ENCODE measurements at regions not wholly inside any gene's neighbourhood (a gene's known extent, or its start where the extent isn't known, plus 50 kb on each side); places are given as distances from the start of the nearest gene placed in this dataset.

DNA sequence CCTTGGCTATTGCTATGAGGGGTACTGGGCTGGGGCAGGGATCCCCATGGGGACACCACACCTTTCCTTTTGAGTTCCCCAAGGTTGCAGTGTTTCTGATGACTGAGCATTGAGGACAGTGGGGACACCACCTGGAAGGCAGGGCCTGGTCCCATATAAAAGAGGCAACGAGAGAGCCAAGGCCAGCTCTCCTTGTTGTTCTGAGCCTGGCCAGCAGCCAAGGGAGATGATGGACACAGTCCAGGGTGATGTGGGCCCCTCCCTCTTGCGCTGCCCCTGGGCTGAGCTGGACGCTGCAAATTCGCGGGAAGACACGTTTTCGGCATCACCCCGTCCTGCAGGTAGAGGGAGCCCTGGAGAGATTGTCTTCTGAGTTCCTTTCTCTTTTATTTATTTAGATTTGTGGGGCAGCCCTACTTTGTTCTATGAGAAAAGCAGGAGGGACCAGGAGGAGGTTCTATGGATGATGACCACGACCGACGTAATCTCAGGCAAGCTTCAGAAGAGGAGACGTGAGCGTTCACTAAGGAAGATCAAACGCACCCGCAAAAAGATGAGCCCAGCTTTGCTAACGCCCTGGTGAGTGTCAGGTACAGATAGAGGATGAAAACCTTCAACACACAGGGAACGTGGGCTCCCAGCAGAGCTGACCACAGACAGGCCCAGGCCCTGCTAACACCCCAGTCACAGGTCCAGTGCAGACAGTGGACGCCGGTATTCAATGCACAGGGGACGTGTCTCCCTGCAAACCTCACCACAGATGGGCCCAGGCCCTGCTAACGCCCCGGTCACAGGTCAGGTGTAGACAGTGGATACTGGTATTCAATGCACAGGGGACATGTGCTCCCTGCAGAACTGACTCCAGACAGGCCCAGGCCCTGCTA lies 97.4 kb downstream of the SHOX start:
- no peak for DNase-seq

DNA sequence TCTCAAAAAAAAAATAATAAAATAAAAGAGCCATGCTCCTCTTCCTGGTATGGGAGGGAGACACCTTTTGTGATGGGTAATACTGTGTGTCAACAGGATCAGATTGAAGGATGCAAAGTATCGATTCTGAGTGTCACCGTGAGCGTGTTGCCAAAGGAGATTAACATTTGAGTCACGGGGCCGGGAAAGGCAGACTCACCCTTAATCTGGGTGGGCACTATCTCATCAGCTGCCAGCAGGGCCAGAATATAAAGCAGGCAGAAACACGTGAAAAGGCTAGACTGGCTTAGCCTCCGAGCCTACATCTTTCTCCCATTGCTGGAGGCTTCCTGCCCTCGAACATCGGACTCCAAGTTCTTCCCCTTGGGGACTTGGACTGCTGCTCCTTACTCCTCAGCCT lies 95.4 kb downstream of the SHOX start:
- DNase-seq = no peak

DNA sequence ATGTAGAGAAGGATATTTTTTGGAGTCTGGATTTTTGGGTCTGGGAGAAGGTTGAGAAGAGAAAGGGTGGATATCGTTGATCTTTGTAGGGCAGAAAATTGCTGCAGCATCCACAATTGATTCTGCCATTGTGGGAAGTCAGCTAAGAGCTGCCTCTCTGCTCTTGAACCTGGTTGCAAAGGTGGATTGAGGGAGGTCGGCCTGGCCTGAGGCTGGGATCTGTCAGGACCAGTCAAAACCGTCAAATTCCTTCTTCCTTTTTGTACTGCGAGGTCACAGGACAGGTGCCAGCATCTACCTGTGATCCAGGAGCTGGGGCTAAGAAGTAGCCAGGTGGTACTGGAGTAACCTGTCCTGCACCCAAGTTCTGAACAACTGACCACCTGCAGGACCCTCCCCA lies 93.7 kb downstream of the SHOX start:
- DNase-seq = peak; percentile 14

DNA sequence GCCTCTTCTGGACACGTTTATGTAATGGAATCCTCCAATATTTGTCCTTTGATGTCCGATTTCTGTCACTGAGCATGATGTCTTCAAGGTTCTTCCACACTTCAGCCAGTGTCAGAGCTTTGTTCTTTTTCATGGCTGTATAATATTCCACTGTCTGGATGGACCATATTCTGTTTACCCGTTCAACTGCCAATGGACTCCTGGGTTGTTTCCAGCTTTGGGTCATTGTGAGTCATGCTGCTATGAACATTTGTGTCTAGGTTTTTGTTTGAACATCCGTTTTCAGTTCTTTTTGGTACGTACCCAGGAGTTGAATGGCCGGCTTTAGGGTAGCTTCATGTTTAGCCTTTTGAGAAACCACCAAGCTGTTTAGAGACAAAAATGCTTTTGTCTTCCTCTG lies 93.2 kb downstream of the SHOX start:
- DNase-seq = peak; percentile 3

DNA sequence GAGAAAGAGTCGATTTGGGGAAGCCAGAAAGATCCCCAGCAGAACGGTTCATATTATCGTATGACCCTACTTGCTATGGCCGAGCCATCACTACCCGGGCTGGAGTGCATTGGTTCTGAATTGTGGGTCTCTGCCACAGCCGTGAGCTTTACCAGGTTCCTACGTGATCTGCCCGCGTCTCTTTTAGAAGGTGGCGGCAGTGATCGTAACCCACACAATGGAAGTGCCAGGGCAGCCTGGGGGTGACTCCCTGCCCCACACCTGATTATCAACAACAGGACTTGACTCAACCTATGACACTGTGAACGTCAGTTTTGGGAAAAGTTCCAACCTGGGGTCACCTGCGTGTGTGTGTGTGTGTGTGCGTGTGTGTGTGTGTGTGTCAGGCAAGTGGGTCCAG lies 90.8 kb downstream of the SHOX start:
- DNase-seq = no peak

DNA sequence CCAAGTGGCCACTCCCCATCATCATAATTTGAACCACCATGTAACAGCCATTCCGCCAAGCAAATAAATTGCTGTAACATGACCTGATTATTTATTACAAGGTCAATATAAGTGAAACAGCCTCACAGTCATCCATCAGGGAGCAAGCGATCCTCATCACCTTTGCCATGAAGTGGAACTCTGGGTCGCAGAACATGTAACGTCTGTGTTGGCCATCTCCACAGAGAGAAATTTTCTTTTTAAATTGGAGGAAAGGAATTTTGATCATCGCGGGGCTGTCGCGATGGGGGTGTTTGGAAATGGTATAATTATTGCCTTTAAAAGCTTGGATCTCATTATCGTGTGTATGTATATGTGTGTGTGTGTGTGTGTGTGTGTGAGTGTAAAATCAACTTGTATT lies 90.2 kb downstream of the SHOX start:
- no peak for DNase-seq

DNA sequence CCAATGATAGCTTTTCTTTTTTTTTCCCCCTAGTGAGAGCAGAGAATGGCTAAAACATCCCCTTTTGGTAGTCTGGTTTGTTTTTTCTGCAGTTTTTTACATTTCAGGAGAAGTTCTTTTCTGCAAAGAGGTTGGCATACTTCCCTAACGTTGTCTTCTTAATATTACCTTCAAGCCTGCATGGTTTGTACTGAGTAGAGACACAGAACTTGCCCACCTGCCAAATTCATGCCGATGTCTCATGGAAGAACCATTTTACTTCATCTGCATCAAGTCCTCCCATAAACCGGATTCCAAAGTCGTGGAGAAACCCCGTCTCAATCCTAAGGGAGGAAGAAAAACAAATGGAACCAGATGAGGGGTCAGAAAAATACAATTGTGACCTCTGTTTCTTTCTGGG lies 89.7 kb downstream of the SHOX start:
- DNase-seq = no peak

DNA sequence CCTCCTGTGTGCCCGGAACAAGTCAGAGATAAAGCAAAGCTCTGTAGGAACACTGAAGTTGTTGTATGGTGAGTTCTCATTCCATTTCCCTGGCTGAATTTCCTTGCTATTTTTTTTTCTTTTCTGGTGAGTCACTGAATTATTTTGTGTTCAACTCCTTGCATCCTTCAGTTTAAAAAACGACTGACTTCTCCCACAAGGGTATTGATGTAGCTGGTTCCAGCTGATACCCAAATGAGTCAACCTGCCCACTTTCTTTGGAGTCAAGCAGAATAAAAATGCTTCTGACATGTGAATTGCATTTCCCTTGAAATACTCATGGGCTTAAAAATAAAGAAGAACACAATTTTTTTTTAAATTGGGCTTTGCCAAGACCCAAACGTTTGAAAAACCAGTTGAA lies 85.5 kb downstream of the SHOX start:
- no peak for DNase-seq

DNA sequence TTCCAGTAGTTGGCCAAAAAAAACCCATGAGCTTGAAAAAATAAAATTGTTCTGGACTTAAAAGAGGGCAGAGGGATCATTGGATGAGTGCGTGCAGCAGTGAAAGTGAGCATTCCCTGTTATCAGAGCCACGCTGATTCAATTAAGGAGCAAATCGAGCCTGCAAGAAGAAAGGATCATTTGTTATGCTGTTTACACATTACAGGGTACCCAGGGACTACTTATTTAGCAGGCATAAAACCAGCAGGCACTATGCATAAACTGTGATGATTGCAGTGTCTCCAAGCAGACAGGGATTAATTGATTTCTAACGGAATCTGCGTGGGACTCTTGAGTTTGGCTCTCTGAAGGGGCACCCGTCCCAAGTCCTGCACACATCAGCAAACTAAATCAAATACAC lies 83.5 kb downstream of the SHOX start:
- DNase-seq = no peak
